ENCODE measurements at regions not wholly inside any gene's neighbourhood (a gene's known extent, or its start where the extent isn't known, plus 50 kb on each side); places are given as distances from the start of the nearest gene placed in this dataset.
"Not testable (repeated sequence)": the region's sequence is repeated elsewhere in the genome, so short reads cannot be mapped to it uniquely, and the experiment has no call there.

- no peak for DNase-seq (ENCODE audit: low read depth)
These were observed 153.4 kb upstream of the IRF2BP2 start for GRCh38 chr1:234763367-234763766.

DNA sequence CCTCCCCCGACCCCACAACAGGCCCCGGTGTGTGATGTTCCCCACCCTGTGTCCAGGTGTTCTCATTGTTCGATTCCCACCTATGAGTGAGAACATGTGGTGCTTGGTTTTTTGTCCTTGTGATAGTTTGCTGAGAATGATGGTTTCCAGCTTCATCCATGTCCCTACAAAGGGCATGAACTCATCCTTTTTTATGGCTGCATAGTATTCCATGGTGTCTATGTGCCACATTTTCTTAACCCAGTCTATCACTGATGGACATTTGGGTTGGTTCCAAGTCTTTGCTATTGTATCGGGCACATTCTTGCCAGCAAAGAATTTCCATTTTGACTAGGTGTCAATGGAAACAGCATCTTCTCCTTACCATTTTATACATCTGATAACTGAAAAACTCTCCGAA, 152.1 kb upstream of the IRF2BP2 start:
- DNase-seq (ENCODE audit: low read depth), result not testable (repeated sequence)

DNA sequence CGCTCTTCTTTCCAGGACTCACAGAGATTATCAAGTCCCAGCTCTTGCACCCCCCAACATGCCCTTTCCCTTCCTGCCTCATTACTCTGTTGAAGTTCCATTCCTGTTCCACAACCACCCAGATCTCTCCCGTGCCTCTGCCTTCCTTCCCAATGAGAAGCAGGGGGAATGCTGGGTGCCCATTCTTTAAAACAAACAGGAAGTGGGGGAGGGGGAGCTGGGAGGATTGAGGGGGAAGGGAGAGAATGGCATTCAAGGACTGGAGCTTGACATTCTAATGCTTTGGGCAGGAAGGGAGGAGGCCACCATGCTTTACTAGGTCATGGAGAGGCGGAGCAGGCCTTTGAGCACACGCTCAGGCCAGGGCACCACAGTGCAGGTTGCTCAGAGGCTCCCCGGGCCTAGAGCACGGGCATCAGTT, 150.3 kb upstream of the IRF2BP2 start:
- no peak for DNase-seq (ENCODE audit: low read depth)

GRCh38 chr1:234759888-234760287, 149.9 kb upstream of the IRF2BP2 start:
- DNase-seq (ENCODE audit: low read depth), result no peak

DNA sequence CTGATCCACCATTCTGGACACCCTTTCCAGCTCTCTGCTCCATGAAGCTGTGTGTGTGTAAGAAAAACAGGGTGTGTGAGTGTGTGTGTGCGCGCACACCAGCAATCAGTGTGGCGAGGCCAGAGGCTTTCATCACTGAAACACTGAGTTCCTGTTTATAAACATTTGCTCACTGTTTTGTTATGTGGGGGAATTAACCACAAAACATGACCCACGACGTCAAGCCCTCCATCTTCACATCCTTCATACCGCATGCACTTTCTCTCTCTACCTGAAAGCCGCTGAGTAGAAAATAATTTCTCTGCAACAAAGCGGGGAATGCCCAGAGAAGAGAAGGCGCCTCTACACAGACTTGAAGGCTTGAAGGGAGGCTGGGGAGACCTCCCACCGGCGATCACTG, 148.9 kb upstream of the IRF2BP2 start:
- no peak for DNase-seq (ENCODE audit: low read depth)

DNA sequence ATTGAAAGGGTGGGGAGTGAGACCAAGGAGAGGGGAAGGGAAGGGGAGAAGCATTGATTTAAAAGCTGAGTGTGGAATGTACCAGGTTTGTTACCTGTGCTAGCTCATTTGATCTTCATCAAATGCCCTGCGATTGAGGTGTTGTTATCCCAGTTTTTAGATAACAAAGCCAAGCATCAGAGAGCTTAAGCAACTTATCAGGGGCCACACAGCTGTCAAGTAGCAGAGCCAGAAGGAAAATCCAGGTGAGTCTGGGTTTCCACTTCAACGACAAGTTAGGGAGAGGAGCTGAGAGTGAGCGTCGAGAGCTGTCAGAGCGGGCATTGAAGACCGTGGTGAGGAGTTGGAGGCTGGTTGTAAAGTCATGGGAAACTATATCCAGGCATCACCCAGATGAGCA, 146.9 kb upstream of the IRF2BP2 start:
- DNase-seq (ENCODE audit: low read depth), result no peak

GRCh38 chr1:234756066-234756774, 146.2 kb upstream of the IRF2BP2 start:
- no peak for DNase-seq (ENCODE audit: low read depth)

GRCh38 chr1:234755449-234755863, 145.5 kb upstream of the IRF2BP2 start:
- peak; percentile 86 for DNase-seq (ENCODE audit: low read depth)

DNA sequence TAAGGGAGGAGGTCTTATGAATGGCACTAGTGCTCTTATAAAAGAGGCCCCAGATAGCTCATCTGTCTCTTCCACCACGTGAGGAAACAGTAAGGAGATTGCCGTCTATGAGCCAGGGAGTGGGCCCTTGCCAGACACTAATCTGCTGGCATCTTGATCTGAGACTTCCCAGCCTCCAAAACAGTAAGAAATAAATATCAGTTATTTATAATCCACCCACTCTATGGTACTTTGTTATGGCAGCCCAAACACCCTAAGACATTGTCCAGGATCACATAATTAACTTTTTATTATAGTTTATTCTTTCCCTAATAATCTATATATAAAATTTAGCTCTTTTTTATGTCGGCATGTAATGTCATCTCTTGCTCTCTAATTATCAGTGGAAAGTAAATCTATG, 144.0 kb upstream of the IRF2BP2 start:
- DNase-seq (ENCODE audit: low read depth), result no peak

- no peak for DNase-seq (ENCODE audit: low read depth)
These were observed 142.9 kb upstream of the IRF2BP2 start for GRCh38 chr1:234752927-234753326.

DNA sequence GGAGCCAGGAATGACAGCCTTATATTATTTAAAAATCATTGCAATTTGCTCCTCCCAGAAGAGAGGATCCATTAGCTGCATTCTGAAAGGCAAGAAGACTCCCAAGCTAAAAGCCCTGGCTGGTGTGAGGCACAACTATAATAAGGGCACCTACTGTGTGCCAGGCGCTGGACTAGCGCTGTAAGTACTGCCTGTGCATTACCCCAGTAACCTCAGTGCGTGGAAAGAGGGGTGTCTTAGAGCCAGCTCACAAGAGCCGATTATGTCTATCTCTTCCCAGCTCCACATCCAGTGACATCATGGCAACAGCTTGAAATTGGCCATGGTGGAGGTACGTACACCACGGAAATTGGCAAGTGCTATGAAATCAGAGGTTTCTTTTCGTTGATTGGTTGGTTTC, 141.7 kb upstream of the IRF2BP2 start:
- DNase-seq (ENCODE audit: low read depth), result no peak

GRCh38 chr1:234750922-234751627, 141.1 kb upstream of the IRF2BP2 start:
- no peak for DNase-seq (ENCODE audit: low read depth)

GRCh38 chr1:234748713-234749112, 138.7 kb upstream of the IRF2BP2 start:
- no peak for DNase-seq (ENCODE audit: low read depth)

DNA sequence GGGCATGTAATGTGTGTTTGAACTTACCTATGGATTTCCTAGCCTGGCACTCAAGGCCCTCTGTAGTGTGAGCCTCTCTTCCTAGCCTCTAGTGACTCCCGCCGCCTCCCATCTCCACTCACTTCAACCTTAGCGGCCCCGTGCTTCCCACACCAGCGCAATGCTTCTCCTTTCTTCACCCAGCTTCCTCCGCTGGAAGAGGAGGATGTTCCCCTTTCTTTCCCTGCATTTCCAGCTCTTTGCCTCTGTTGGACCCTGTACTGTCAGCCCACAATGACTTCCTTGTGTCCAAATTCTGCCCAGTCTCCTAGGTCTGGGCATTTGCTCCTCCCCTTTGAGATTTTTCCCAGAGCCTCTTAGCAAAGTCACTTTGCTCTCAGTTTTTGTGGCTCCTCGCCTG, 138.1 kb upstream of the IRF2BP2 start:
- no peak for DNase-seq (ENCODE audit: low read depth)

GRCh38 chr1:234746798-234747196, 136.8 kb upstream of the IRF2BP2 start:
- DNase-seq (ENCODE audit: low read depth), result no peak

- DNase-seq (ENCODE audit: low read depth), result peak; percentile 74
These were observed 136.1 kb upstream of the IRF2BP2 start for GRCh38 chr1:234745844-234746797.

DNA sequence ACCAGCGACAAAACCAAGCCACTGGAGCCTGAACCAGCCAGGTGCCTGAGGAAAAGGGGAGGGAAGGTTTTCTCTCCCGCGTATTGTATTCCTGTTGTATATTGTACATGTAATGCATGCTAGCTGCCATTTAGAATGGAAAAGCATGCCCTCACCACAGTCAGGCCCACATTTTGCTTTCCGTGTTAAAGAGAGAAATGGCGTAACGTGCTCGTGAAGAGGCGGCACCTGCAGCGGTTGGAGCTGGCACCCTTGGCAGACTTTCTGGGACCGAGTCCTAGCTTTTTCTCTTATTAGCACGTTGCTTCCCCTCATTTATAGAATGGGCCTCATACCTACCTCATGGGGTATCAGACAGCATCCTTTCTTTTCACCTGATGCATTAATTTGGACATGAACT, 135.3 kb upstream of the IRF2BP2 start:
- DNase-seq (ENCODE audit: low read depth), result no peak

DNA sequence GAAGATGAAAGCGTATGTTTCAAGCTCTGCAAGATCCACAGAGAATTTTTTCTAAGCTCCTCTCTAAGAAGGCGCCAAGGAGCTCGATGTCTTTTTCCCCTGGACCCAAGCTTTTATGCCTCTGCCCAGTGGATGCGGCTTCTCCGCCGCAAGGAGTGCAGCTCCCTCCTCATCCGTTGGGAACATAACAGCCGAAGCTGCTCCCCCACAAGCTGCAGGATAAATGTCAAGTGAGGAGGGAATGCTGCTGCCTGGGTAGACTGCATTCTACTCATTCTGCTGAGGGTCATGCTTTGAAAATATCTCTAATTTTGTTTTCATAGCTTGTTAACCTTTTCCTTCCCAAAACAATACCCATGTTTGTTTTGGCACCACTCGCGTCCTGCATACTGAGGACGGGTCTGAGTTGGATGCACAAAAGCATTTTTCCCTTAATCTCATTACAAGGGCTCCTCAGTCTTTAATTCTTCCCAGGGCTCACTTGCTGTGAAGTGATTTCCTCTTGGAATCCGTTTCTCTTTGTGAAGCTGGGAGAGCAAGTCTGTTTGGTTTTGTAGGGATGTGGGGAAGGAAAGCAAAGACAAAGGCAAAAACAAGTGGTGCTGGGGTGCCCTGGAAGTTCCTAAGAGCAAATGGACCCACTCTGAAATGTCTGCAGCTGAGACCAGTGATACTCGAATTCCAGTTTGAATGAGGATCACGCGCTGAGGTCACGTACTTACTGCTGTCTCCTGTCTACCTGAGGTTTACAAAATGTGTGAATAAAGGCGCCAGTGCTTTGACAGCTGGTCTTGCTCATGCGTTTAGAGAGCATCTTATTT, 134.0 kb upstream of the IRF2BP2 start:
- no peak for DNase-seq (ENCODE audit: low read depth)

DNA sequence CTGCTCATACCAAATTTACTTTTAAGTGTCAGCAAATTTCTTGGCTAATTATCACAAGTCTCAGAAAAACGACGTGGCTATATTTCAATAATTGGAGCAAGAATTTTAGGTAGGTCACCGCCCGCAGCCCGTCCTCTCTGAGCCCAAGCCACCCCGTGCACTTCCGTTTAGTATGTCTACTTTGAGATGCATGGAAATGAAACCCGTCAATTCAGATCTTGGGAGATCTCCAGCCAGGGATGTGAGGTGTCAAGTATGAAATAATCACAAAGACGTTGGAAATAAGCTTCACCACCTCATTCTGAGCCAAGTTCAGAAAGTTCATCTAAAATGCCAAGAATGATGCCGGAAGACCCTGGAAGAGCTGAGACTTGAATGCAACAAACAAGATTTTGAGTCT, 132.6 kb upstream of the IRF2BP2 start:
- no peak for DNase-seq (ENCODE audit: low read depth)

DNA sequence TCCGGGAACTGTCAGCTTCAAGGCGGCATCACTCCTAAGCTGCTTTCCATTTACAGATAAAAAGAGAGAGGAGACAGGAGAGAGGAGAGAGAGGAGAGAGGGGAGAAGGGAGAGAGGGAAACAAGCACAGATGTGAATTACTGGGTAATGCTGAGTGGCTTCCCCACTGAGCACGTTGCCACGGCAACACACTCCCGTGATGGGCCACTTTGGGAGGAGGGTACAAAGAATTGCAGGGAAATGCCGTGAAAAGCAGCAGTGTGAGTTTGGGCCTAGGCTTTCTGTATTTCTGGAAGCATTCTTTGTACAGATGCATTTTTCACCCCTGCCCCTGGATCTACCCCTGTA, 128.0 kb upstream of the IRF2BP2 start:
- DNase-seq (ENCODE audit: low read depth), result no peak

- DNase-seq (ENCODE audit: low read depth), result no peak
These were observed 125.9 kb upstream of the IRF2BP2 start for GRCh38 chr1:234735916-234736315.

DNA sequence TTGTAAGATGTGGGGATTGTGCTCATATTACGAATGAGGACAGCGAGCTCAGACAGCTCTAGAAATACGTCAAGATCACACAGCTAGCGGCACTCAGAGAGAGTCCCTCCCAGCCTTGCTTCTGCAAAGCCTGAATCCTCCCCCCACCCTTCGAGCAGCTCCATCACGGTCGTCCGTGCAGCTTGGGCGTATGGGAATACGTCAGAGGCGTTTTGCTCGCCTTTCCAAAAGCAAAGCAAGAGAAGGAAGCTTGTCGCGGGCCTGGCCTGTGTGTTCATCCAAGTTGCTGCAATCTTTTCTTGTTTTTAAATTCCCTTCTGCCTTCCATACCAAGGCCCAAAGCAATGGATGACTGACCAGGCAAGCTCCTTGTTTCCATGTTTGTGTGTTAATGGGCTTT, 125.5 kb upstream of the IRF2BP2 start:
- DNase-seq (ENCODE audit: low read depth), result no peak
